Choroid plexus epithelial cell (primary cell): ENCODE measurements at regions not wholly inside any gene's neighbourhood (a gene's known extent, or its start where the extent isn't known, plus 50 kb on each side); places are given as distances from the start of the nearest gene placed in this dataset.
"Not testable (repeated sequence)": the region's sequence is repeated elsewhere in the genome, so short reads cannot be mapped to it uniquely, and the experiment has no call there.

ENCODE experiments used
- DNase-seq: peaks from one replicate; pipeline ENCODE4 v3.0.0-alpha.2; 2010; ENCODE audit warnings: low read depth
- H3K4me3 ChIP-seq: 2 replicates; pipeline ENCODE4 v1.5.1; 2011; ENCODE audit warnings: low read depth, mild to moderate bottlenecking, control low read depth, low read length, moderate library complexity
- TF ChIP-seq, protein P1 (sequence below): conservative IDR thresholded peaks from 2 replicates; pipeline ENCODE4 v1.5.1; 2011; ENCODE audit warnings: low read depth, mild to moderate bottlenecking, control low read depth, inconsistent platforms, low read length, moderate library complexity

DNA sequence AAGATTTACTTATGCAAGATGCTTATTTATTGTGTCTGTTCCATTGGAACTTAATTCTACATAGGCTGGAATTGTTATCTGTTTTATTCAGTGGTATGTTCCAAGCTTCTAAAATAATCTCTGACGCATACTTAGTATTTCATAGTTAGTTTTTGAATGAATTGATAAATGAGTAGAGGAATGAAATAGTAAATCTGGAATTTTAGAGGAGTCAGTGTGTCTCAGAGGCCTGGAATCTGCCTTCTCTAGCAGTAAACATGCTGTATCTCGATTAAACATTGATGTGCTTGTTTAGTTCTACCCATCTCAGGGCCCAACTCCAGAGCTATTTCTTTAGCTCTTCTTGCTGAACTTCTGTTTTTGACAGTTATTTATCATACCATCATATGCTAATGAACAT is 154.2 kb upstream of the MAGEC2 start:
- no peak overlapping the region for H3K4me3 ChIP-seq
- TF ChIP-seq, protein P1, sequence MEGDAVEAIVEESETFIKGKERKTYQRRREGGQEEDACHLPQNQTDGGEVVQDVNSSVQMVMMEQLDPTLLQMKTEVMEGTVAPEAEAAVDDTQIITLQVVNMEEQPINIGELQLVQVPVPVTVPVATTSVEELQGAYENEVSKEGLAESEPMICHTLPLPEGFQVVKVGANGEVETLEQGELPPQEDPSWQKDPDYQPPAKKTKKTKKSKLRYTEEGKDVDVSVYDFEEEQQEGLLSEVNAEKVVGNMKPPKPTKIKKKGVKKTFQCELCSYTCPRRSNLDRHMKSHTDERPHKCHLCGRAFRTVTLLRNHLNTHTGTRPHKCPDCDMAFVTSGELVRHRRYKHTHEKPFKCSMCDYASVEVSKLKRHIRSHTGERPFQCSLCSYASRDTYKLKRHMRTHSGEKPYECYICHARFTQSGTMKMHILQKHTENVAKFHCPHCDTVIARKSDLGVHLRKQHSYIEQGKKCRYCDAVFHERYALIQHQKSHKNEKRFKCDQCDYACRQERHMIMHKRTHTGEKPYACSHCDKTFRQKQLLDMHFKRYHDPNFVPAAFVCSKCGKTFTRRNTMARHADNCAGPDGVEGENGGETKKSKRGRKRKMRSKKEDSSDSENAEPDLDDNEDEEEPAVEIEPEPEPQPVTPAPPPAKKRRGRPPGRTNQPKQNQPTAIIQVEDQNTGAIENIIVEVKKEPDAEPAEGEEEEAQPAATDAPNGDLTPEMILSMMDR: no peak
- DNase-seq: no peak

DNA sequence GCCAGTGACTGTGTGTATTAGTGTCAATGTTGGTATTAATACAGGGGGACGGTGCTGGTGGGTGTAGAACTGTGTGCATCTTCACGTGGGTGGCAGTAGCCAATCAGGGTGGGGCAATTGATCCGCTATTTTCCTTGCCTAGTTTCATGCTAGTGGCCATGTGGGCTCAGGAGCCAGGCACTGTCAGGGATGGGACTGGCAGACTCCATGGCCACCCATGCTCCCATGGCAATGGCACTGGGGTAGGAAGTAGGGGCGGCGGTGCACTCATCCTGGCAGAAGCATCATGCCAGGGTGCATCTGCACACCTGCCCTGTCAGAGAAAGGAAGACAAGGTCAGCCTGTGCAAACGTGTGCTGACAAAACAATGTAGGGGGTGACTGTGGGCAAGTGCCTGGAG is 122.1 kb upstream of the MAGEC2 start:
- H3K4me3 ChIP-seq: no peak overlapping the region
- TF ChIP-seq, protein P1: no peak
- no peak for DNase-seq

DNA sequence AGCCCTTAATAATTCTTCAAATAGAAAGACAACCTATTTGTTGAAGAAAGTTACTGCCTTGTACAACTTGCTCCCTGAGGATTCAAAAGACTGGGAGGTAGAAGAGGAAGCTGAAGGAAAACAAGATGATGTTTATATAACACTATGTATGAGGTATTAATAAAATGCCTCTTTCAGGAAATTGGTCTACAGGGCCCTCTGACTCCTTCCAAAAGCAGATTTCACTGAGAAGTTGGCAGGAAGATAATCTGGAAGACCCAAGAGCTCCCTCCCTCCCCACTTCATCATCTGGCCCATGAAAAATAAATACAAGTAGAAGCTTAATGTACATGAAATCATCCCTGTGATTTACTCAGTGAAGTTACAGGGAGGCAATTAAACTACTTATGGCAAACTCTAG is 107.5 kb upstream of the MAGEC2 start:
- TF ChIP-seq, protein P1: no peak
- no peak for DNase-seq
- no peak overlapping the region for H3K4me3 ChIP-seq

DNA sequence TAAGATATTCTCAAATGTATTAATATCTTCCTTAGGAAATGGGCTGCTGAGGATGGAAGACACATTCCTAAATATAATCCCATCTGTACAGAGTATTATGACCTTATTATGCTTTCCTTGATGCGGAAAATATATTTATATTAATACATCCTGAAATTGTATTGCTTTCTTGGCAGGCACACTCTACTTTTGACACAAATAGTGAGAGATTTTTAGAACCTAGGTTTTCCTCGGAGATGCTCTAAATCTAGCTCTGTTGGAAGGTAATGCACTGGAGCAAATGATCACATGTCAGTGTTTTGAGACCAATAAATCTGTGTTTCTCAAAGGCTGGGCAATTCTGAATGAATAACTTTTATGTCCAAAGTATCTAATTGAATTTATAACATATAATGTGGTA is 94.3 kb upstream of the MAGEC2 start:
- TF ChIP-seq, protein P1: no peak
- DNase-seq: no peak
- H3K4me3 ChIP-seq: no peak overlapping the region

DNA sequence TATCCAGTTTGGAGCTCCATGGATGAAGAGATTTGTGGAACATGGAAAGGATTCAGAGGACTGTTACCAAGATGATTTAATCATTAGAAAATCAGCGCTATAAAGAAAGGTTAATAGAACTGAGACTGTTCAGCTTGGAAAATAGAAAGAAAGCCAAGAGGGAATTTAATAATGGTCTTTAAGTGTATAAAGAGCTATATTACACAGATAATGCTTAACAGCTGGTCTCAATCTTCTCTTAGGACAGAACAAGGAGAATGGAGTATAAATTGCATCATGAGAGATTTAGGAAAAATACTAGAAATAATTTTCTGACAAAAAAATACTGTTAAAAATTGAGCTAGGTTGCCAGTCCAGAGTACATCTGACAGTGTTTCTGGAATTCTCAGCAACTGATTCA is 91.3 kb upstream of the MAGEC2 start:
- DNase-seq: no peak
- TF ChIP-seq, protein P1: no peak
- H3K4me3 ChIP-seq: no peak overlapping the region

DNA sequence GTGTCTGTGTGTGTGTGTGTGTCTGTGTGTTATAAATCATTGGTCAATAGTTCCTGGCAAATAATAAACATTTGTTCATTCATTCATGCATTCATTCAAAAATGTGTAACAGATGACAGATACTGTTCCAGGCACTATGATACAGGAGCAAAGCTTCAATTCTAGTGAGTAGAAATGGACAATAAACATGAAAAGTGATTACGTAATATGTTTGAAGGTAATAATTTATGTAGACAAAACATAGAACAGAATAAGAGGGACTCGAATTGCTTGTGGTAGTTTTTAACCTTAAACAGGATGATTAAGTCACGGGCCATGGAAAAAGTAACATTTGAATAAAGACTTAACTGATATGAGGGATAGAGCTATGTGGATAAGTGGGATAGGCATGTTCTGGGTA is 90.1 kb upstream of the MAGEC2 start:
- H3K4me3 ChIP-seq: no peak overlapping the region
- DNase-seq: no peak
- TF ChIP-seq, protein P1: no peak

DNA sequence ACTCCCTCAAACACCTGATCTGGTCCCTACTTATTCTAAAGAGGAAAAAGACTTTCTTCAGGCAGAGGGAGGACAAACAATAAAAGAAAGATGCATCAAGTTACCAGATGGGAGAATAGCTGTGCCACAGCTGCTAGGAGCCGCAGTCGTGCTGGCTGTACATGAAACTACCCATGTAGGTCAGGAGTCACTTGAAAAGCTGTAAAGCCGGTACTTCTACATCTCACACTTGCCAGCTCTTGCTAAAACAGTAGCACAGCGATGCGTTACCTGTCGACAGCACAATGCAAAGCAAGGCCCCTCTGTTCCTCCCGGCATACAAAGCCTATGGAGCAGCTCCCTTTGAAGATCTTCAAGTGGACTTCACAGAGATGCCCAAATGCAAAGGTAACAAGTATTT is 65.1 kb upstream of the MAGEC2 start:
- not testable (repeated sequence) for DNase-seq, H3K4me3 ChIP-seq

DNA sequence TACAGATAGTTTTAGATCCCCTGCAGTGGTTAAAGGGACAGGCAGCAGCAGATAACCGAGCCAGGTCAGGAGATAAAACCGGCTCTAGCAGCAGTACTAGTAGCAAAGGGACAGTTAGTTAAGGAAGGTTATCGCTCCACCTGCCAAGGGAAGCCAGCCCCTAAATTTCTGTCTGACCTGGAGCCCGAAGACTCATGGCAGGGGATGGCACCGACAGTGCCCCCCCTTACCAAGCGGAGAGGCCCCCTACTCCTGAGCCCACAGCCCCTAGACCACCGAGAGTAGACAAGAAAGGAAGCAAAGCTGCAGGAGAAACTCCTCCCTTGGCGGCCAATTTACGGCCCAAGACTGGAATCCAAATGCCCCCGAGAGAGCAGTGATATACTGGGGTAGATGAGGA is 61.3 kb upstream of the MAGEC2 start:
- no peak overlapping the region for H3K4me3 ChIP-seq
- no peak for DNase-seq
- TF ChIP-seq, protein P1: no peak

DNA sequence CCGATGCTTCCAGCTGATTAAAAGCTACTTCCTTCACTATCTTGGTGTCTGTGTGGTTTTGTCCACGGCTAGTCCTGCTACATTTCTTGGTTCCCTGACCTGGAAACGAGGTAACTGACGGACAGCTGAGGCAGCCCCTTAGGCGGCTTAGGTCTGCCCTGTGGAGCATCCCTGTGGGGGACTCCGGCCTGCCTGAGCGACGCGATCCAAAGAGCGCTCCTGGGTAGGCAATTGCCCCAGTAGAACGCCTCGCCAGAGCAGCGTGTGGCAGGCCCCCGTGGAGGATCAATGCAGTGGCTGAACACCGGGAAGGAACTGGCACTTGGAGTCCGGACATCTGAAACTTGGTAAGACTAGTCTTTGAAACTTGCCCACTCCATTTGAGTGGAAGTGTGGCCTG is 60.5 kb upstream of the MAGEC2 start:
- DNase-seq, H3K4me3 ChIP-seq: not testable (repeated sequence)
